Thyroid gland (tissue), 4 donors: ENCODE measurements at regions not wholly inside any gene's neighbourhood (a gene's known extent, or its start where the extent isn't known, plus 50 kb on each side); places are given as distances from the start of the nearest gene placed in this dataset.
"Not testable (repeated sequence)": the region's sequence is repeated elsewhere in the genome, so short reads cannot be mapped to it uniquely, and the experiment has no call there.

ENCODE experiments used
- POLR2A ChIP-seq, 2 donors: fragments of 450-650 bp; IDR thresholded peaks; one replicate each; pipeline ENCODE4 v1.6.1; 2017; ENCODE audit warnings: antibody characterized with exemption in 2 of 2, mild to moderate bottlenecking in 2 of 2, moderate library complexity in 1 of 2
- TF ChIP-seq, protein P1 (sequence below), 6 experiments: fragments of 200-600 bp in 3 of 6; fragments of 450-650 bp in 3 of 6; sonication (generic) in 3 of 6; IDR thresholded peaks; one replicate each; pipeline ENCODE4 v1.5.1; 2016 to 2019; ENCODE audit warnings: antibody characterized with exemption in 6 of 6, mild to moderate bottlenecking in 2 of 6, inconsistent platforms in 1 of 6, moderate library complexity in 1 of 6

DNA sequence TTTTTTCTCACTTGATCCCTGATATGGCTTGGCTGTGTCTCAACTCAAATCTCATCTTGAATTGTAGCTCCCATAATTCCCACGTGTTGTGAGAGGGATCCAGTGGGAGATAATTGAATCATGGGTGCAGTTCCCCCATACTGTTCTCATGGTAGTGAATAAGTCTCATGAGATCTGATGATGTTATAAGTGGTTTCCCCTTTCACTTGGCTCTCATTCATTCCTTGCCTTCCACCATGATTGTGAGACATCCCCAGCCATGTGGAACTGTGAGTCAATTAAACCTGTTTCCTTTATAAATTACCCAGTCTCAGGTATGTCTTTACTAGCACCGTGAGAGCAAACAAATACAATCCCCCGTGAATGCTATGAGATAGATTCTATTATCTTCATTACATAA, 430.5 kb upstream of the ERCC4 start:
- TF ChIP-seq, protein P1, sequence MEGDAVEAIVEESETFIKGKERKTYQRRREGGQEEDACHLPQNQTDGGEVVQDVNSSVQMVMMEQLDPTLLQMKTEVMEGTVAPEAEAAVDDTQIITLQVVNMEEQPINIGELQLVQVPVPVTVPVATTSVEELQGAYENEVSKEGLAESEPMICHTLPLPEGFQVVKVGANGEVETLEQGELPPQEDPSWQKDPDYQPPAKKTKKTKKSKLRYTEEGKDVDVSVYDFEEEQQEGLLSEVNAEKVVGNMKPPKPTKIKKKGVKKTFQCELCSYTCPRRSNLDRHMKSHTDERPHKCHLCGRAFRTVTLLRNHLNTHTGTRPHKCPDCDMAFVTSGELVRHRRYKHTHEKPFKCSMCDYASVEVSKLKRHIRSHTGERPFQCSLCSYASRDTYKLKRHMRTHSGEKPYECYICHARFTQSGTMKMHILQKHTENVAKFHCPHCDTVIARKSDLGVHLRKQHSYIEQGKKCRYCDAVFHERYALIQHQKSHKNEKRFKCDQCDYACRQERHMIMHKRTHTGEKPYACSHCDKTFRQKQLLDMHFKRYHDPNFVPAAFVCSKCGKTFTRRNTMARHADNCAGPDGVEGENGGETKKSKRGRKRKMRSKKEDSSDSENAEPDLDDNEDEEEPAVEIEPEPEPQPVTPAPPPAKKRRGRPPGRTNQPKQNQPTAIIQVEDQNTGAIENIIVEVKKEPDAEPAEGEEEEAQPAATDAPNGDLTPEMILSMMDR (IDR thresholded peaks at IDR 0.05): not testable (repeated sequence)
- TF ChIP-seq POLR2A (IDR thresholded peaks at IDR 0.05): not testable (repeated sequence)
